SKM-1 (cell line): ENCODE measurements at regions not wholly inside any gene's neighbourhood (a gene's known extent, or its start where the extent isn't known, plus 50 kb on each side); places are given as distances from the start of the nearest gene placed in this dataset.
A peak's percentile ranks its signal among the peaks of the same experiment; 100 is the strongest.

Experiments used
- DNase-seq: peaks from one replicate; lab custom pipeline; 2025; ENCODE audit not compliant: unreplicated experiment; lab: John Stamatoyannopoulos, UW

- no peak for DNase-seq
Measured at GRCh38 chr4:153137159-153137558, 67.1 kb upstream of the TRIM2 start.

DNA sequence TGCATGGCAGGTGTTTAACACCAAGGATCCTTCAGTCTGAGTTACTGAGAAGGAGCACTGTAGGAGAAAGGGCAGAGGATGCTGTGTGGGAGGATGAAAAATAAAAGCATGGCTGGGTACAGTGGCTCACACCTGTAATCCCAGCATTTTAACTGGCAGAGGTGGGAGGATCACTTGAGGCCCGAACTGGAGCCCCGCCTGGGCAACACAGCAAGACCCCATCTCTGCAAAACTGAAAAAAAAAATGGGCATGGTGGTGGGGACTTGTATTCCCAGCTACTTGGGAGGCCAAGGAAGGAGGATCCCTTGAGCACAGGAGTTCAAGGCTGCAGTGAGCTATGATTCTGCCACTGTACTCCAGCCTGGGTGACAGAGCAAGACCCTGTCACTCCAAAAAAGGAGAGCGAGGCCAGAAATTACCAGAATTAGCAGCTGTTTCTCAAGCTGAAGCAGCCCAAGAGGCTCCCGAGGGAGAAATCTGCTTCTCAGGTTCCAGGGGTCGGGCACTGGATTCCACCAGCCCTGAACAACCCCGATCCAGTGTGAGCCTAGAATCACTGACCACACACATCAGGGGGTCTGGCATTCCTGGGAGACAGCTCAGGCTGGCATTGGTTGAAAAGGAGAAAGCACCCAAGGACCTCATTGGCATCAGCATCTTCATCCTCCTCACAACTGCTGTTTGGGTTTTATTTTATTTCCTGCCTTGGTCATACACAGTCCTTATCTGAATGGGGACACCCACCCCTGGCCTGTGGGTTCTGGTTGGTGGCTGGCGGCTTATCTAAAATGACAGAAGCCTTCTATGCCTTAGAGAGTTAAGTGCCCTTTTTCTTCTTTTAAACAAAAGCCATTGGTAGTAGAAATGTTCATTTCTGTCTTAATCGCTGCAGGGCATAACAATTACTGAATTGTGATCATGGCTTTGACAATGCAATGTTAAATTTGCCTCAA is 66.3 kb upstream of the TRIM2 start:
- DNase-seq: no peak

DNA sequence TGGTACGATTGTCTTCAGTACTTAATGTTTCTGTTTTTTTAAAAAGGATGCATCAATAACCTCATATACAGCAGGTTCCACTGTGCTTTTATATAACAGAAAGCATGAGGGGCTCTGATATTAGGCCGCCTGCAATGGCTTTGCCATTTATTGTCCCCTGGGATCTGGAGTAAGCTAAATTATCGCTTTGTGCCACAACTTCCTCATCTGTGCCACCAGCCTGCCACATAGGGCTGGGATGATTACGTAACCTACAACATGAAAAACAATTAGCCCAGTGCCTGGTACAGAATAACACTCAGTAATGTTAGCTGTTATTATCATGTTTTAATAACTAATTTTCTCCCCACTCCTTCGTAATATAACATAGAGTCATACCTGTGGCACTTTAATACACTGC is 65.5 kb upstream of the TRIM2 start:
- peak; percentile 73 for DNase-seq

DNA sequence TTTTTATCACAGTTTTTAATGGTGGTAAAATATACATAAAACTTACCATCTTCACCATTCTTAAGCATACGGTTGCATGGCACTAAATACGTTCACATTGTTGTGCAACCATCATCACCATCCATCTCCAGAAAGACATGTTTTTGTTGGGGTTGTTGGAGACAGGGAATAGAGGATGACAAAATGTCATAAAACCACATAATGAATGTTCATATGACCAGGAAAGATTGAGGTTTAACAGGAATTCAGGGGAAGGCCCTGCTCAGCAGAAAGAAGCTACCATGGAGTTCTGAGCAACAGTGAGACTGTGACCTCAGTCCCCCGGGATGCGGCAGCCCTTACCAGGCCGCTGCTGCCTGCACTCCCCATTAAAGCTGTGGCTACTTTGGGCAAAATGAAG is 63.9 kb upstream of the TRIM2 start:
- no peak for DNase-seq

GRCh38 chr4:153141238-153141637 is 63.0 kb upstream of the TRIM2 start:
- no peak for DNase-seq

DNA sequence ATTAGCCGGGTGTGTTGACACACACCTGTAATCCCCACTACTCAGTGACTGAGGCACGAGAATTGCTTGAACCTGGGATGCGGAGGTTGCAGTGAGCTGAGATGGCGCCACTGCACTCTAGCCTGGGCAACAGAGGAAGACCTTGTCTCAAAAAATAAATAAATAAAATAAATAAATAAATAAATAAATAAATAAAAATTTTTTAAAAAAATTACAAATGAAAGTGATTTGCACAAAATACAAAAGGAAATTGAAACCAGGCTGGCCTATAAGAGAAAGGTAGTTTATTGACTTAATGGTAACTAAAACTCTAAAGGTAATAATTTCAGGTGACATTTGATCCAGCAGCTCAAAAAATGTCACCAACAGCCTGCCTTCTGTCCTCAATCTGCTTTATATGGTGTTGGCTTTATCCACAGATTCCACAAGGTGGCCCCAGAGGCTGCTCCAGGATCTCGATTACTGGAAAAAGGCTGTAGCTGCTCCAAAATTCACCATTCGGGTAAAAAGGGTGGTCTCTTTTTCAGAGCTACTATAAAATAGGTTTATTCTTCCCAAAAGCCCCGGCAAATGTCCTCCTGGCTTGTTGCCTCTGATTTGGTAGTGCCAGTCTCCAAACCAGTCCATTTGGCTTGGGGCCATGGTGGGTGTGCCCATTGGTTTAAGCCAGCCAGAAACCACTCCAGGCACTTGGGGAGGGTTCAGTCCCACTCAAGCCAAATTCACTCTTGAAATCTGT is 61.4 kb upstream of the TRIM2 start:
- DNase-seq: peak; percentile 60

GRCh38 chr4:153143527-153144348 is 60.5 kb upstream of the TRIM2 start:
- DNase-seq: no peak

- no peak for DNase-seq
Measured at GRCh38 chr4:153146031-153146430, 58.2 kb upstream of the TRIM2 start.

- no peak for DNase-seq
Measured at GRCh38 chr4:153146961-153147360, 57.3 kb upstream of the TRIM2 start.

GRCh38 chr4:153148791-153149190 is 55.5 kb upstream of the TRIM2 start:
- no peak for DNase-seq

DNA sequence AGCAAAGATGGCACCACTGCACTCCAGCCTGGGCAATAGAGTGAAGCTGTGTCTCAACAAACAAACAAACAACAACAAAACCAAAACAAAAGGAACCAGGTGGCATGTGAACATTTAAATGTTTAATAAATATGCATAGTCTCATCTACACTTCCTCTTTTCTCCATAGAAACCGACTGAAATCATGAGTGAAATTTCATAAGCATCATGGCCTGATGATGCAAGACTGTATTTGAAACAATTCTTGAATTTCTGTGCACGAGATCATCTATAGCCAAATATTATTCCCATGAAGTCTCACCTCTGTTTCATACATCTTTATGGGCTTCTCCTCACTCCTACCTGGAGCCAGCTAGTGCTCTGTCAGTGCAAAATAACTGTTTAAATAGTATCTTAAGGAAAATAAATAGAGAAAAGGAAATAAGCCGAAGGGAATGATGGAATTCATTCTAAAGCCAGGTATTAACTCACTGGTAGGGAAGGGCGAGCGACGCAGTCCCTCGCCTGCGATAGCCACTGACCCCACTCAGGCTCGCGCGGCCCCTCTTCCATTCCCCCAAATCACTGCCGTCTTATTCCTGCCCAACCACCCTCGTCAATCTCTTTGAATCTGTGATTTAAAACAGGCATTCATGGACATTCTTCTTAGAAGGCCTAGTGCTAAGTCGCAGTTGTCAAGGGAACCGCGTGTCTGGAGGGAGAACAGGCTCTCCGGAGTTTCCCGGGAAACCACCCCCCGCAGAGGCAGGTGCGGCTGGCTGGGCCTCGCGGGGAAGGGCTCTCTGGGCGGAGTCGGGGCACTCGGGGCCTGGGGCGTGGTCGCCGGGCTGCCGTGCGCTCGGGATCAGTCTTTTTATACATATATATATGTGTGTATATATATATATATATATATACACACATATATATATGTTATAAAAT is 52.4 kb upstream of the TRIM2 start:
- peak; percentile 78 for DNase-seq

DNA sequence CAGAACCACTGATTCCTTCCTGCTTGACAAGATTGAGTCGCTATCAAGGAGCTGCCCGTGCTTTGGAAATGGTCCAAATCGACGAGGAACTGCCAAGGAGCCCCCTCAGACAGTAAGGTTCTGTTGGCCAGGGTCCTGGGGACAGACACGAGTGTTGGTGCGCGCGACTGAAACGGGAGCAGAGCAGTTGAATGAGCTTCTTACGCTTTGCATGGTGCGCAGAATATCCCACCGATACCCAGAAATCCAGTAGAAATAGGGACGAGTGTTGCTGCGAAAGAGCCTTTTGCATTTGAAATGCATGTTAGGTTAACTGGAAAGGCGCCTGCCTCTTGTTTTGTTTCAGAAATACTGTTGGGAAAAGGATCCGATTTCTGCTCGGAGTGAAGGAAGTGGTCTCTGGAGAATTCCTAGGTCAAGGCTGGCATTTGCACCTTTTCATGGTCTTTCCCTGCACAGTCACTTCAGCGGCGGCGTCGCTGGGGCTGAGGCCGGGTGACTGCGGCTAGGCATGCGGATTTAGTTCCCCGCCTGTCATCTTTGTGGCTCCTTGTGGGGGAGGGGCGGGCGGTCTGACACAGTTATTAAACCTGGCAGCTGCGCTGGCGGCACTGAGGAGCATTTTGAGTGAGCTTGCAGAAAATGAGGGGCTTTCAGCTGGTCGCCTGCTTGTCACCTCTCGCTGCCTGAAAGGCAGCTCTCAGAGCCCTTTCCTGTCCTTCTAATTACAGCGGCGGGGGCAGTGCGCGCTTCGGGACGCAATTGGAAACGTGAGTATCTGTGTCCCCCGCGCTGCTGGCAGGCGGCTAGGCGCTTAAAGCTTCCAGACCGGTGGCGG is 51.5 kb upstream of the TRIM2 start:
- DNase-seq: no peak

DNA sequence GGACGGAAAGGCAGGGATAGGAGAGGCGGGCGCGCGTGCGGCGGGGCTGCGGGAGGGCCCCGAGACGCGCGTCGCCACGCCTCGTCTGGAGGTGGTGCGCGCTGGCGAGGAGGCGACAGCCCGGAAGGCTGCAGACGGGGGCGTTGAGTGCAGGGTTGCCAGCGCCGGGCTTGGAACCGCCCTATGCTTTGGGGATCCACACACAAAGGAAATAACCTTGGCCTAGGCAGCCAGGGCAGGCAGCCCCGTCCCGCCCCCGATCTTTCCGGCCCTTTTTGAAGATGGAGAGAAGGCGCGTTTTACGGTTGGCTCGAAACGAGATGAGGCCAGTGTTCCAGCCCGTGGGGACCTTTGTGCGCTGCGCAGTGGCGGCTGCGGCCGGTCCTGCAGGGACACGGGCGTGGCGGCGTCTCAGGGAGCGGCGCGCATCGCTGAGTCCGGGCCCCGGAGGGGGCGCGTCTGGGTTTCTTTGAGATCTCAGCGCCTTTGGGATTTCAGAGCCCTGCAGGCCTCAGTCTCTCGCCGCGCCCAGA is 50.8 kb upstream of the TRIM2 start:
- DNase-seq: no peak

DNA sequence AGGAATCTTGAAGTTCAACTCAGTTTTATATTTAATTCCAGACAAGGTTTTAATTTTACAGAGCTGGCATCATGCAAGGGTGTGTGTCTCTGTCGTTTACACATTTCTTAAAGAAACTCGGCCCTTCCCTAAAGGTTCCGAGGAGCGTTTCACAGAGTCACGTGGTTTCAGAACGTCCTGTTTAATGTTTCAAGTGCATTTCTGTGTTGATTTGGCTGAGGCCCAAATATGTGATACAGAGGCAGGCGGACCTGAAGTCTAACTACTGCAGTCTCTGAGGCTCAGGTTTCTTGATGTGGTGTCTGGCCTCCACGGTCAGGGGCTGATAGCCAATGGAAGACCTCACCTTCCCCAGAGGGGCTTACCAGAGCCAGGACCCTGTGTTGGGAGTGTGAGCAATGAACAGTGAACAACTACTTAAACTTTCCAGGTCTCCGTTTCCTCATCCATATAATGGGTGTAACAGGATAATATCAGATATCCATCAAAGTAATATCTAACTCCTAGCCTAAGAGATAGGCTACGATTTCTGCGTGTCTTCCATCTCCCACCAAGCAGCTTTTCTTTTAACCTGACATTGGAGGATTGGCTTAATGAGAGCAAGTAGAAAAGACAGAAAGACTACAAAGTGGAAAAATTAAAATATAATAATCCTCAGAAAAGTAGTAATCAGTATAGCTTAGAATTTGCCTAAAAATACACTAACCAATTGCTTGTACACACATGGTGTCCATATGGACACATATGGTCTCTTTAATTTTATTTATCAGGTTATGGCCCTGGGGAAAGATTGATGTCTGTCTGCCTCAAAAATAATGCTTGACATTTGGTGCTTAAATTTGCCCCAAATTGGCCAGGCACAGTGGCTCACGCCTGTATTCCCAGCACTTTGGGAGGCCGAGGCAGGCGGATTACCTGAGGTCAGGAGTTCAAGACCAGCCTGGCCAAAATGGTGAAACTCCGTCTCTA is 50.0 kb upstream of the TRIM2 start:
- DNase-seq: no peak
